AG10803 (cell line): ENCODE measurements at regions not wholly inside any gene's neighbourhood (a gene's known extent, or its start where the extent isn't known, plus 50 kb on each side); places are given as distances from the start of the nearest gene placed in this dataset.
A peak's percentile ranks its signal among the peaks of the same experiment; 100 is the strongest.

Experiments used
- DNase-seq: peaks from one replicate; pipeline ENCODE4 v3.0.0; 2010; ENCODE audit warnings: low read depth
- H3K4me3 ChIP-seq: 2 replicates; pipeline ENCODE4 v1.5.1; 2011; ENCODE audit warnings: mild to moderate bottlenecking, low read length, control low read depth
- TF ChIP-seq, protein P1 (sequence below): conservative IDR thresholded peaks from 2 replicates; pipeline ENCODE4 v1.5.1; 2011; ENCODE audit warnings: mild to moderate bottlenecking, low read length, control low read depth, inconsistent platforms

DNA sequence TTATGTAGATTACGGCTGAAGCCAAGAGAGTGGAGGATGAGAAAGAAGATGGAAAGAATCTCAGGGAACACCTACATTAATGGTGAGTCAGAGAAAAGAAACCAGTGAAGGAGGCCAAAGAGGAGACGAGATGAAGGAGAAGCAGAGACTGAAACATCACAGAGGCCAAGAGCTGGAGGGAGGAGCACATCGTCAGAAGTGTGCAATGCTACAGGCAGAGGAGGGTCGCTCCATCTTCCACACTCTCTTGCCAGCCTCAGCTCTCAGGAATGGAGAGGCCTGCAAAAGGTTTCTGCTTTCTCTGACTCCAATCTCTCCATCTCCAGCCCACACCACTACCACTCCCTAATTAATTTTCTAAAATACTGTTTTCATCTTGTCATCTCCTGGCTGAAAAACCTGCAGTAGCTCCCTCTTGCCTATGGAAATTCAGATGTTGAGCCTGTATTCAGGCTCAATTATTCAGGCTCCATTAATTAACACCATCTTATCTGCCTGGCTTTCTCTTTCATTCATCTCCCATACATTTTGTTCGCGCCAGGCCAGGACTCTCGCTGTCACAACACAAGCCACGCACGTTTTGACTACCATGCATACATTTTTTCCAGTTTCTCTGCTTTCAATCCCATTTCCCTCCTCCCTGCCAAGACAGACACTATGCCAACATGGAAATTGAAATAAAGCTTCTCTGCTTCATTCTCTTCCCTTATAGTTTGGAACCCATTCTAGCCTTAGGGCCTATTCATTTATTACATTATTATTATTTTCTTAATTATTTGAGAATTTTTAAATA lies 165.8 kb downstream of the INHBA start:
- no peak overlapping the region for H3K4me3 ChIP-seq
- no peak for DNase-seq
- TF ChIP-seq, protein P1, sequence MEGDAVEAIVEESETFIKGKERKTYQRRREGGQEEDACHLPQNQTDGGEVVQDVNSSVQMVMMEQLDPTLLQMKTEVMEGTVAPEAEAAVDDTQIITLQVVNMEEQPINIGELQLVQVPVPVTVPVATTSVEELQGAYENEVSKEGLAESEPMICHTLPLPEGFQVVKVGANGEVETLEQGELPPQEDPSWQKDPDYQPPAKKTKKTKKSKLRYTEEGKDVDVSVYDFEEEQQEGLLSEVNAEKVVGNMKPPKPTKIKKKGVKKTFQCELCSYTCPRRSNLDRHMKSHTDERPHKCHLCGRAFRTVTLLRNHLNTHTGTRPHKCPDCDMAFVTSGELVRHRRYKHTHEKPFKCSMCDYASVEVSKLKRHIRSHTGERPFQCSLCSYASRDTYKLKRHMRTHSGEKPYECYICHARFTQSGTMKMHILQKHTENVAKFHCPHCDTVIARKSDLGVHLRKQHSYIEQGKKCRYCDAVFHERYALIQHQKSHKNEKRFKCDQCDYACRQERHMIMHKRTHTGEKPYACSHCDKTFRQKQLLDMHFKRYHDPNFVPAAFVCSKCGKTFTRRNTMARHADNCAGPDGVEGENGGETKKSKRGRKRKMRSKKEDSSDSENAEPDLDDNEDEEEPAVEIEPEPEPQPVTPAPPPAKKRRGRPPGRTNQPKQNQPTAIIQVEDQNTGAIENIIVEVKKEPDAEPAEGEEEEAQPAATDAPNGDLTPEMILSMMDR: no peak

DNA sequence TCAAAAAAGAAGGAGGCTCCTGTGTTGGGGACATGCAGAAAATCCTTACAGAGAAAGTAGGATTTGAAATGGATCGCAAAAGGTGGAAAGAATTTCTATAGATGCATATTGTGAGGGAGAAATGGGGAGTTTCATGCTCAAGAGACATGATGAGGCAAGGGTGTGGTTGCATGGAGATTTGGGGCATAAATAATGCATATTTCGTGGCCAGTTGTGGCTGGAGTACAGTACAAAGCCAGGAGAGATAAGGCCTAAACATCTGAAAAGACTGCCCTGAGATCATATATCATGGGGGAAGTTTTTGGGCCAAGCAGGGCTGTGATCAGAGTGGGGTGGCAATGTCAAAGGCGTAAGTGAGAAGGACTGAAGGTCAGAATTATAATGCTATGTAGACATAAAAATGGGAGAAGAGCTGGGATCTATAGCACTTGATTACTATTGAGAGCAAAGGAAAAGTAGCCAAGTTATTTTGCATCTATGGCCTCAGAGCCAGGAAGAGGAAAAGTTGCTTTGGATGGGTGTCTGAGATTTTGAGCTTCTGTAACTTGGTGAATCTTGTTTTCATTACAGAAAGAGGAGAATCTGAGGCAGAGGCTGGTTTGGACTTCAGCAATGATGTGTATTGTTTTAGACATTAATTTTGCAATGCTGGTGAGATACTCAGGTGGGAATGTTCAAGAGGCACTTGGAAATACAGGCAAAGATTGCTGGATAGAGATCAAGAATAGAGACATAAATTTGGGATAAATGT lies 166.6 kb downstream of the INHBA start:
- DNase-seq: no peak
- no peak overlapping the region for H3K4me3 ChIP-seq
- TF ChIP-seq, protein P1: no peak

DNA sequence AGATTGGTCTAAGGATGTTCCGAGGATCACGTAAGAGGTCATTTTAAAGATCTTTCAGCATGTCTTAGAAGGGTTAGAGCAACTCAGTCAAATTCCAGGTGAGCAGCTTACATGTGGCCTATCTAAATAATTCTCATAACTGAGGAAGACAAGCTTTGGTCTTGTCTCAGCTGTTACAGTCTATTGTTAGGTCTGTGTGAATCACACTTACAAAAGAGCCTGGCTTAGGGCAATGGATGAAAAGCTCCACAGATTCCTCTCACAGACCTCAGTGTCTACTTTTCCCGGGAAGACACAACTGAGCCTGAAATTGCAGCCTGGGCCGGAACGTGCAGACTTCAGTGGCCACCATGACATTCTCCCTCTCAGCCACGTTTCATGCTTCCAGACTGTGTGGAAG lies 173.1 kb downstream of the INHBA start:
- H3K4me3 ChIP-seq: no peak overlapping the region
- TF ChIP-seq, protein P1: no peak
- no peak for DNase-seq

DNA sequence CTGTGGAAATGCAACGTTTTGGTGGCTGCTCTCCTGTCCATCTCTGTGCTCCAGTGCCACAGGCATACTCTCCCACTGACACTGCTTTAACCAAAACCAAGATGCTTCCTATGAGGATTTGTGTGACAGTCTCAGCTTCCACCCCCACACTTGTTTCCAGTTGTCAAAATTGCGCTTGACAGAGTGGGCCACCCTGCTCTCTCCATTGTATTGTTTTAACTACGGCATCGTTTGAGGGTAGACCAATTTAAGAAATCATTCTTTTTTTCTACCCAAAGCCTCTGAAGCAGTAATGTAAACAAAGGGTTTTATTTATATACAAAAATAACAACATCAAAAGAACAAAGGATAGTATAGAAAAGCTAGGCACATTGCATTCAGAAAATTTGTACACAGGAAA lies 178.0 kb downstream of the INHBA start:
- no peak for DNase-seq
- TF ChIP-seq, protein P1: no peak
- H3K4me3 ChIP-seq: no peak overlapping the region

DNA sequence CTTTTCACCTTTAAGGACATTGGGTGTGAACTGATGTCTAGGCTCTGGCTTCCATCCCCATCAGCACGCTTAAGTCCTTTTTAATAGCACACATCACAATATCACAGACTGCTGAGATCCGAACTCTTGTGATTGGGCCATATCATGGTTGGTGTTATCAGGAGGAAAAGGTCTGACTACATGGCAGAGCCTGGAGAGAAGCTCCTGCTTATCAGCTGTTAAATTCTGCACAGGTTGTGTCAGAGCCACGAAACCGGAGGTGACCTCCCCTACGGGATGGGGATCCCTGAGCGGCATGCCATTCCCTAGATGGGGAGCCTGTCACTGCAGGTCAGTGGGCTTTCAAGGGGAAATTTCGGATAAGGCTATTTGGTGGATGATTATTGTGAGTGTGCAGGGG lies 182.4 kb downstream of the INHBA start:
- TF ChIP-seq, protein P1: no peak
- H3K4me3 ChIP-seq: no peak overlapping the region
- DNase-seq: no peak

DNA sequence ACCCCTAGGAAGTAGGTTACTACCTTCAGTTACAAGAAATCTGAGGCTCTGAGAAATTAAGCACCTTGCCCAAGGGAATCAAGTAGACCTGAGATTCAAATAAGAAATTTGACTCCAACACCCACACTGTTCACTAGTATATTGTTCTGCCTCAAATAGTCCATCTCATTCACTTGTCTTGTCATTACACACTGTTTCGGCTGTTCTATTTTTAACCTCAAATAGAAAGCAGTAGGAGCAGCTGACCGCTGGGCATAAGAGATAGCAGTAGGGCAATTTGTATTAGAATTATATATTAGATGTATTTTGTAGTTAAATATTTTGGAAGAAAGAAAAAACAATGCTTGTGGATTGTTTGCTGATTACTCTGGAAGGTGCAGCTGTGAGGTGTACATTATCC lies 185.1 kb downstream of the INHBA start:
- TF ChIP-seq, protein P1: no peak
- no peak for DNase-seq
- H3K4me3 ChIP-seq: no peak overlapping the region

DNA sequence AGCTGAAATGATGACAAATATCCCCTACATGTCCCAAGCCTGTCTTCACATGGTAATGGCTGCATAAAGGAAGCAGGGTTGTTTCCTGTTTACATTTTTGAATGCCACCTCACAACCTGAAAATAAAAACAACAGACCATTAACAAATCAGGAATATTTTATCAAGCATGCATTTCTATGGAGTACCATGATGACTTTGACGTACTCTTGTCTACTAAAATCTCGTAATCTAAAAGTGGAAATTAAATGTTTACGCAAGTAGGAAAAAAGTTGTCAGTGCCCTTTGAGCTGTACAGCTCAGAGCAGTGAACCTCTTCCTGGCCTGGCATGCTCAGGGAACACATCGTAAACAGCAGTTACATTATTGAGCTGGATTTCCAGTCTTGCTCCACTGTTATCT lies 194.1 kb downstream of the INHBA start:
- TF ChIP-seq, protein P1: no peak
- peak; percentile 27 for DNase-seq

More for the DNA sequence above, 194.1 kb downstream of the INHBA start:
- no peak overlapping the region for H3K4me3 ChIP-seq
